Fibroblast of lung (primary cell): ENCODE measurements at regions not wholly inside any gene's neighbourhood (a gene's known extent, or its start where the extent isn't known, plus 50 kb on each side); places are given as distances from the start of the nearest gene placed in this dataset.
"Not testable (repeated sequence)": the region's sequence is repeated elsewhere in the genome, so short reads cannot be mapped to it uniquely, and the experiment has no call there.

Source experiments
- DNase-seq, 2 donors: peaks; one replicate each; pipeline versions ENCODE4 v3.0.0 to v3.0.0-alpha.2; 2010; ENCODE audit warnings: low read depth in 2 of 2
- H2AFZ ChIP-seq: 2 replicates; pipeline ENCODE4 v1.5.1; 2012; ENCODE audit warnings: low read length, control low read depth, inconsistent platforms
- H3K27ac ChIP-seq: 2 replicates; pipeline ENCODE4 v1.5.1; 2011; ENCODE audit warnings: low read length, control low read depth; ENCODE audit not compliant: insufficient read depth
- H3K27me3 ChIP-seq: 2 replicates; pipeline ENCODE4 v1.5.1; 2011; ENCODE audit warnings: mild to moderate bottlenecking, low read length; ENCODE audit not compliant: control insufficient read depth, insufficient read depth
- H3K36me3 ChIP-seq: 2 replicates; pipeline ENCODE4 v1.5.1; 2011; ENCODE audit warnings: low read length; ENCODE audit not compliant: control insufficient read depth, insufficient read depth
- H3K4me1 ChIP-seq: 2 replicates; pipeline ENCODE4 v1.5.1; 2011; ENCODE audit warnings: low read length; ENCODE audit not compliant: control insufficient read depth, insufficient read depth; ENCODE audit errors: extremely low read depth
- H3K4me2 ChIP-seq: 2 replicates; pipeline ENCODE4 v1.5.1; 2011; ENCODE audit warnings: low read length, control low read depth; ENCODE audit not compliant: insufficient read depth; ENCODE audit errors: extremely low read depth
- H3K4me3 ChIP-seq, 4 experiments: fragments of 200-600 bp in 1 of 4; sonication (generic) in 1 of 4; replicated peaks in 1 of 4; 2 replicates each; pipeline ENCODE4 v1.5.1; 2011 to 2016; ENCODE audit warnings: low read length in 4 of 4, low read depth in 3 of 4, mild to moderate bottlenecking in 3 of 4, control low read depth in 2 of 4, inconsistent platforms in 1 of 4, mixed read lengths in 1 of 4; ENCODE audit not compliant: insufficient read depth in 1 of 4; ENCODE audit errors: control extremely low read depth in 1 of 4
- H3K79me2 ChIP-seq: 2 replicates; pipeline ENCODE4 v1.5.1; 2012; ENCODE audit warnings: mild to moderate bottlenecking, low read length, inconsistent platforms; ENCODE audit not compliant: control insufficient read depth, insufficient read depth
- H3K9ac ChIP-seq: 2 replicates; pipeline ENCODE4 v1.5.1; 2011; ENCODE audit warnings: mild to moderate bottlenecking, low read length, control low read depth; ENCODE audit not compliant: insufficient read depth
- H3K9me3 ChIP-seq: 2 replicates; pipeline ENCODE4 v1.5.1; 2012; ENCODE audit warnings: low read depth, low read length; ENCODE audit not compliant: control insufficient read depth, insufficient read depth
- H4K20me1 ChIP-seq: 2 replicates; pipeline ENCODE4 v1.5.1; 2011; ENCODE audit warnings: low read length; ENCODE audit not compliant: control insufficient read depth, insufficient read depth; ENCODE audit errors: extremely low read depth
- EZH2 ChIP-seq: IDR thresholded peaks from 2 replicates; pipeline ENCODE4 v1.5.1; 2012; ENCODE audit warnings: low read length, control low read depth, mild to moderate bottlenecking; ENCODE audit errors: missing control alignments
- TF ChIP-seq, protein P1 (sequence below), 2 donors: IDR thresholded peaks in 1 of 2; conservative IDR thresholded peaks in 1 of 2; 1 replicate in 1 of 2; 2 replicates in 1 of 2; pipeline ENCODE4 v1.5.1; 2011 to 2012; ENCODE audit warnings: low read length in 2 of 2, control low read depth in 1 of 2, inconsistent platforms in 1 of 2, low read depth in 1 of 2, mild to moderate bottlenecking in 1 of 2

DNA sequence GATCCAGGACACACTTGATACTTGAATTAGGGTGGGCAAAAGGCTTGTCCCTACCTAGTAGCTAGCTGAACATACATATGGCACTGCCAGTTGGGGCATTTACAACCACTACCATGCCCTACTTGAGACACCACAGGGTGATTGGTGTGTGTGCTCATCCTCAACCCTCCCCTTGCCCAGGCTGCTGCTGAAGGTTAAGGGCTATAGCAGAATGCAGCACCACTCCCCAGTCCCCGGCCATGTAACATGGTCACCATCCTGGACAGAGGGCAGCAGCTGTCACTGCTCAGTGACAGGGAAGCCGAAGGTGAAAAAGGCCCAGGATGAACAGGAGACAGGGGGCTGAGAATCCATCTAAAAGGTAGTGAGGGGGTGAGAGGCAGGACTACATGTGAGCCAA, 273.9 kb upstream of the SGCD start:
- Histone ChIP-seq H2AFZ (no peak overlapping the region), H3K36me3 (no peaks in the 10 kb centered on the region), H3K9ac (no peak overlapping the region), H3K79me2 (no peaks in the 10 kb centered on the region), H4K20me1 (no peaks in the 10 kb centered on the region), H3K27me3 (no peaks in the 10 kb centered on the region), H3K9me3 (no peaks in the 10 kb centered on the region), H3K27ac (no peak overlapping the region), H3K4me2 (no peak overlapping the region), H3K4me3 (no peak overlapping the region), H3K4me1 (no peaks in the 10 kb centered on the region)
- TF ChIP-seq EZH2 = no peak
- TF ChIP-seq, protein P1, sequence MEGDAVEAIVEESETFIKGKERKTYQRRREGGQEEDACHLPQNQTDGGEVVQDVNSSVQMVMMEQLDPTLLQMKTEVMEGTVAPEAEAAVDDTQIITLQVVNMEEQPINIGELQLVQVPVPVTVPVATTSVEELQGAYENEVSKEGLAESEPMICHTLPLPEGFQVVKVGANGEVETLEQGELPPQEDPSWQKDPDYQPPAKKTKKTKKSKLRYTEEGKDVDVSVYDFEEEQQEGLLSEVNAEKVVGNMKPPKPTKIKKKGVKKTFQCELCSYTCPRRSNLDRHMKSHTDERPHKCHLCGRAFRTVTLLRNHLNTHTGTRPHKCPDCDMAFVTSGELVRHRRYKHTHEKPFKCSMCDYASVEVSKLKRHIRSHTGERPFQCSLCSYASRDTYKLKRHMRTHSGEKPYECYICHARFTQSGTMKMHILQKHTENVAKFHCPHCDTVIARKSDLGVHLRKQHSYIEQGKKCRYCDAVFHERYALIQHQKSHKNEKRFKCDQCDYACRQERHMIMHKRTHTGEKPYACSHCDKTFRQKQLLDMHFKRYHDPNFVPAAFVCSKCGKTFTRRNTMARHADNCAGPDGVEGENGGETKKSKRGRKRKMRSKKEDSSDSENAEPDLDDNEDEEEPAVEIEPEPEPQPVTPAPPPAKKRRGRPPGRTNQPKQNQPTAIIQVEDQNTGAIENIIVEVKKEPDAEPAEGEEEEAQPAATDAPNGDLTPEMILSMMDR (conservative IDR thresholded peaks at IDR 0.05 in 1 of 2, IDR thresholded peaks at IDR 0.05 in 1 of 2; ENCODE audit: low read depth in 1 of 2, low read length in 2 of 2) = no peak
- no peak for DNase-seq

DNA sequence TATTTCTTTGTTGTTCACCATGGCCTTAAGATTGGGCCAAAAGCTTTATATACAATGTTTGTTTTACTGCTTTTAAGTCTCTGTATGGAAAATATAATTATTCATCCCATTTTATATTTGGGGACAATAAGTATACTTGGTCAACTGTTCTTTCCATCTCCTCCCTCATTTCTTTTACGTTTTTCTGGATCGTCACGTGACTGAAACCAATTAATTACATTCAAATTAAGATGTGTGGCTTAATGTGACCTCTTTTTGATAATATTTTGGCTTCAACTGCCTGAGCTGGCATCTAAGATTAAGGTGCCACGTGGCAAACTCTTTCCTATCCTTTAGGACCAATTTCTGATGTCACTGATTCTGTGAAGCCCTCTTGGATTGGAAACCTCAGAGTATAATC, 250.1 kb upstream of the SGCD start:
- Histone ChIP-seq H3K4me3 (no peak overlapping the region), H3K4me2 (no peak overlapping the region), H3K9me3 (no peaks in the 10 kb centered on the region), H3K27ac (no peak overlapping the region), H4K20me1 (no peaks in the 10 kb centered on the region), H3K4me1 (no peaks in the 10 kb centered on the region), H3K27me3 (no peaks in the 10 kb centered on the region), H3K36me3 (no peaks in the 10 kb centered on the region), H2AFZ (no peak overlapping the region), H3K79me2 (no peaks in the 10 kb centered on the region), H3K9ac (no peak overlapping the region)
- TF ChIP-seq, protein P1 (conservative IDR thresholded peaks at IDR 0.05 in 1 of 2, IDR thresholded peaks at IDR 0.05 in 1 of 2; ENCODE audit: low read depth in 1 of 2, low read length in 2 of 2) = no peak
- TF ChIP-seq EZH2 = no peak
- DNase-seq = no peak

DNA sequence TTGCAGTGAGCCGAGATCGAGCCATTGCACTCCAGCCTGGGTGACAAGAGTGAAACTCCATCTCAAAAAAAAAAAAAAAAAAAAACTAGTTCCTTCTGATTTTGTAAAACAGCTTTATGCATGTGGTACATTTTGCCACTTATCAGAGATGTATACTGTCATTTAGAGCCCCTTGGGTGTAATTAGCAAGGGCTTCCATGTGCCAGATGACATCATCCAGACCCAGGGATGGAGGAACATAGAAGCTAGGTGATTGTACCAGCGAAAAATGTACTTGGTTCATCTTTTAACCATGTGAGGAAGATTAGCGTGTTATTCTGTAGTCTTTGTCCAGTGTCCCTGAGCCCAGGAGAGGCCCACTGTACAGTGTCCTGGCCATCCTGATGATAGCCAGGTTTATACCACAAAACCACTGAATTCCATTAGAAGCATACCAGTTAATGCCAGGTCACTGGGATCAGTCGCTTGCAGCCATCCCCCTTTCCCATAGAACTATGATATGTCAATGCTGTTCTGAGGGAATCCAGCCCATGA, 239.3 kb upstream of the SGCD start:
- H3K4me2 ChIP-seq = no peak overlapping the region
- no peaks in the 10 kb centered on the region for H3K9me3 ChIP-seq
- H3K36me3 ChIP-seq = no peaks in the 10 kb centered on the region
- DNase-seq = no peak
- no peaks in the 10 kb centered on the region for H3K27me3 ChIP-seq
- no peaks in the 10 kb centered on the region for H3K79me2 ChIP-seq
- H3K4me1 ChIP-seq = no peaks in the 10 kb centered on the region
- no peak overlapping the region for H2AFZ ChIP-seq
- H4K20me1 ChIP-seq = no peaks in the 10 kb centered on the region
- H3K9ac ChIP-seq = no peak overlapping the region
- no peak overlapping the region for H3K27ac ChIP-seq
- no peak for TF ChIP-seq EZH2
- TF ChIP-seq, protein P1 (conservative IDR thresholded peaks at IDR 0.05 in 1 of 2, IDR thresholded peaks at IDR 0.05 in 1 of 2; ENCODE audit: low read depth in 1 of 2, low read length in 2 of 2) = no peak
- no peak overlapping the region for H3K4me3 ChIP-seq

DNA sequence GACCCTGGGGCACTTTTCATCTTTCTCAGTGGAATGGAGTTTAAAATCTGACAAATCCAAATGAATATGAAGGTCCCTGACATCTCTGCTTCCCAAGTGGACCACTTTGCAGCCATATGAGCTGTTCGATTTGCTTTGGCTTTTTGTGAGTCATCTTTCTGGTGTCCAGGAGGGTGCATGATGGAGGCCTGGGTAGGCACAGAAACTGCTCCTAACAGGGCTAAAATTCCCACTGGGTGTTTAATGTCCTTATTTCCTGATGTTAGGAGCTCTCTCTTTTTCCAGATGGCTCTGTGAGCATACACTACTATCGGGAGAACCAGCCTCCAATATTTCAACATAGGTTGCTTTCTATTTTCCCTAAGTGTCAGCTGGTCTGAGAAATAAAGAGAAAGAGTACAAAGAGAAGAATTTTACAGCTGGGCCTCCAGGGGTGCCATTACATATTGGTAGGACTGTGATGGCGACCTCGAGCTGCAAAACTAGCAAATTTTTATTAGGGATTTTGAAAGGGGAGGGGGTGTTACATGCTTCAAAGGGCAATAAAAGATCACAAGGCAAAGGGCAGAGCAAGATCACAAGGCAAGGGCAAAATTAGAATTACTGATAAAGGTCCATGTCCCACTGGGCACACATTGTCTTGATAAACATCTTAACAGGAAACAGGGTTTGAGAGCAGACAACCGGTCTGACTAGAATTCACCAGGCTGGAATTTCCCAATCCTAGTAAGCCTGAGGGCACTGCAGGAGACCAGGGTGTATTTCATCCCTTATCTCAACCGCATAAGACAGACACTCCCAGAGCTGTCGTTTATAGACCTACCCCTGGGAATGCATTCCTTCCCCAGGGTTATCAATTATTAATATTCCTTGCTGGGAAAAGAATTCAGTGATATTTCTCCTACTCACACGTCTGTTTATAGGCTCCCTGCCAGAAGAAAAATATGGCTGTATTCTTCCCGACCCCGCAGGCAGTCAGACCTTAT, 236.7 kb upstream of the SGCD start:
- H3K27ac ChIP-seq, H3K4me3 ChIP-seq, H3K27me3 ChIP-seq, DNase-seq, H3K9me3 ChIP-seq, H3K4me1 ChIP-seq, H3K79me2 ChIP-seq, H3K36me3 ChIP-seq, H3K4me2 ChIP-seq, H2AFZ ChIP-seq, H4K20me1 ChIP-seq, H3K9ac ChIP-seq: not testable (repeated sequence)
